ENCODE measurements at regions not wholly inside any gene's neighbourhood (a gene's known extent, or its start where the extent isn't known, plus 50 kb on each side); places are given as distances from the start of the nearest gene placed in this dataset.

GRCh38 chr1:34363915-34364314 lies 187.2 kb downstream of the C1orf94 start:
- H3K27me3 ChIP-seq = no peaks in the 10 kb centered on the region
- H3K27ac ChIP-seq = no peak overlapping the region
- 55 to 70% methylated on average over 4 of the region's 4 CpGs for WGBS, 2 donors (ENCODE audit: low coverage in 1 of 2)
- intact Hi-C loops (cut with DNase I; ENCODE audit: low total_unique reads) (no loop called here), in situ Hi-C loops (cut with MboI; ENCODE audit: low pct_ligation_motif_present in 1 of 4, low pct_unique_long_range_greater_than_20kb in 1 of 4, low sequenced_read_pairs in 3 of 4) (no loop called here)
- H3K4me3 ChIP-seq = no peak overlapping the region
- H3K36me3 ChIP-seq = no peaks in the 10 kb centered on the region
- H3K9me3 ChIP-seq = no peaks in the 10 kb centered on the region
- H3K4me1 ChIP-seq = no peaks in the 10 kb centered on the region
- DNase-seq = no peak
- TF ChIP-seq POLR2AphosphoS5 (IDR thresholded peaks at IDR 0.05) = no peak
- no peak for TF ChIP-seq POLR2A (IDR thresholded peaks at IDR 0.05)
- TF ChIP-seq EP300 (IDR thresholded peaks at IDR 0.05; ENCODE audit: low read depth) = no peak
- no peak for TF ChIP-seq CTCF (IDR thresholded peaks at IDR 0.05)

GRCh38 chr1:34364376-34364775 lies 187.7 kb downstream of the C1orf94 start:
- intact Hi-C loops (cut with DNase I; ENCODE audit: low total_unique reads) = no loop called here
- Histone ChIP-seq H3K9me3 (no peaks in the 10 kb centered on the region), H3K4me1 (no peaks in the 10 kb centered on the region), H3K27me3 (no peaks in the 10 kb centered on the region), H3K36me3 (no peaks in the 10 kb centered on the region), H3K4me3 (no peak overlapping the region), H3K27ac (no peak overlapping the region)
- TF ChIP-seq POLR2AphosphoS5 (IDR thresholded peaks at IDR 0.05) (no peak), POLR2A (IDR thresholded peaks at IDR 0.05) (no peak), EP300 (IDR thresholded peaks at IDR 0.05; ENCODE audit: low read depth) (no peak), CTCF (IDR thresholded peaks at IDR 0.05) (no peak)
- no peak for DNase-seq
- in situ Hi-C loops (cut with MboI; ENCODE audit: low pct_ligation_motif_present in 1 of 4, low pct_unique_long_range_greater_than_20kb in 1 of 4, low sequenced_read_pairs in 3 of 4) = no loop called here
- 81 to 94% methylated on average over 2 to 4 of the region's 4 CpGs for WGBS, 2 donors (ENCODE audit: low coverage in 1 of 2)

- intact Hi-C loops (cut with DNase I; ENCODE audit: low total_unique reads) = no loop called here
- Histone ChIP-seq H3K4me3 (no peak overlapping the region), H3K27me3 (no peaks in the 10 kb centered on the region), H3K27ac (no peak overlapping the region), H3K36me3 (no peaks in the 10 kb centered on the region), H3K9me3 (no peaks in the 10 kb centered on the region), H3K4me1 (no peaks in the 10 kb centered on the region)
- TF ChIP-seq POLR2AphosphoS5 (IDR thresholded peaks at IDR 0.05) (no peak), EP300 (IDR thresholded peaks at IDR 0.05; ENCODE audit: low read depth) (no peak), CTCF (IDR thresholded peaks at IDR 0.05) (no peak), POLR2A (IDR thresholded peaks at IDR 0.05) (no peak)
- in situ Hi-C loops (cut with MboI; ENCODE audit: low pct_ligation_motif_present in 1 of 4, low pct_unique_long_range_greater_than_20kb in 1 of 4, low sequenced_read_pairs in 3 of 4) = no loop called here
- DNase-seq = no peak
- WGBS, 2 donors (ENCODE audit: low coverage in 1 of 2) = 0 to 30% methylated on average over 1 of the region's 1 CpG
Measured at GRCh38 chr1:34365295-34365694, 188.6 kb downstream of the C1orf94 start.

- in situ Hi-C loops (cut with MboI; ENCODE audit: low pct_ligation_motif_present in 1 of 4, low pct_unique_long_range_greater_than_20kb in 1 of 4, low sequenced_read_pairs in 3 of 4) (no loop called here), intact Hi-C loops (cut with DNase I; ENCODE audit: low total_unique reads) (no loop called here)
- no peaks in the 10 kb centered on the region for H3K4me1 ChIP-seq
- WGBS, 2 donors (ENCODE audit: low coverage in 1 of 2) = 62% methylated on average over 3 of the region's 3 CpGs; no CpG with 5 or more reads in 1 of the 2 donors
- no peaks in the 10 kb centered on the region for H3K36me3 ChIP-seq
- TF ChIP-seq CTCF (IDR thresholded peaks at IDR 0.05) (no peak), POLR2AphosphoS5 (IDR thresholded peaks at IDR 0.05) (no peak), POLR2A (IDR thresholded peaks at IDR 0.05) (no peak), EP300 (IDR thresholded peaks at IDR 0.05; ENCODE audit: low read depth) (no peak)
- no peaks in the 10 kb centered on the region for H3K9me3 ChIP-seq
- no peak for DNase-seq
- H3K4me3 ChIP-seq = no peak overlapping the region
- no peak overlapping the region for H3K27ac ChIP-seq
- H3K27me3 ChIP-seq = no peaks in the 10 kb centered on the region
Measured at GRCh38 chr1:34366875-34367624, 190.3 kb downstream of the C1orf94 start.
